Esophagus muscularis mucosa (tissue), 4 donors: ENCODE measurements at regions not wholly inside any gene's neighbourhood (a gene's known extent, or its start where the extent isn't known, plus 50 kb on each side); places are given as distances from the start of the nearest gene placed in this dataset.
A peak's percentile ranks its signal among the peaks of the same experiment; 100 is the strongest.

ENCODE experiments used
- DNase-seq: peaks from one replicate; pipeline ENCODE4 v3.0.0-alpha.2; 2017; ENCODE audit errors: extremely low spot score
- H3K27ac ChIP-seq, 4 donors: fragments of 200-600 bp; sonication (generic); replicated peaks in 1 of 4; 1 replicate in 3 of 4; 2 replicates in 1 of 4; pipeline ENCODE4 v1.5.1; 2016 to 2019; ENCODE audit warnings: mild to moderate bottlenecking in 1 of 4
- H3K27me3 ChIP-seq, 4 donors: fragments of 200-600 bp; sonication (generic); one replicate each; pipeline versions ENCODE4 v1.5.1 to v1.6.0; 2016 to 2019
- H3K36me3 ChIP-seq, 4 donors: fragments of 200-600 bp; sonication (generic); one replicate each; pipeline ENCODE4 v1.5.1; 2016 to 2019
- H3K4me1 ChIP-seq, 4 donors: fragments of 200-600 bp; sonication (generic); one replicate each; pipeline ENCODE4 v1.5.1; 2016 to 2019
- H3K4me3 ChIP-seq, 4 donors: fragments of 200-600 bp; sonication (generic); 1 replicate in 2 of 4; 2 replicates in 2 of 4; pipeline ENCODE4 v1.5.1; 2016 to 2019; ENCODE audit warnings: mild to moderate bottlenecking in 4 of 4, moderate library complexity in 1 of 4
- H3K9me3 ChIP-seq, 4 donors: fragments of 200-600 bp; sonication (generic); 1 replicate in 3 of 4; 2 replicates in 1 of 4; pipeline ENCODE4 v1.5.1; 2016 to 2019
- CTCF ChIP-seq, 3 experiments: fragments of 200-600 bp in 2 of 3; fragments of 450-650 bp in 1 of 3; sonication (generic) in 2 of 3; IDR thresholded peaks; one replicate each; pipeline ENCODE4 v1.5.1; 2017 to 2019; ENCODE audit warnings: antibody characterized with exemption in 3 of 3, mild to moderate bottlenecking in 2 of 3, moderate library complexity in 1 of 3
- EP300 ChIP-seq: sonication (generic); formaldehyde crosslinking; IDR thresholded peaks from one replicate; pipeline ENCODE4 v1.6.1; 2017; ENCODE audit warnings: antibody characterized with exemption
- POLR2A ChIP-seq: fragments of 450-650 bp; IDR thresholded peaks from one replicate; pipeline ENCODE4 v1.6.1; 2017; ENCODE audit warnings: antibody characterized with exemption, moderate library complexity, mild to moderate bottlenecking, low read depth
- POLR2AphosphoS5 ChIP-seq, 2 donors: sonication (generic); formaldehyde crosslinking; IDR thresholded peaks; one replicate each; pipeline ENCODE4 v1.6.1; 2017; ENCODE audit warnings: antibody characterized with exemption in 2 of 2
- WGBS: methylation state at CpG from one replicate; pipeline ENCODE4 v1.1.5; 2018; 5-methylcytosine and 5-hydroxymethylcytosine counted together
- intact Hi-C: fragments of 100-400 bp; cut with DNase I; formaldehyde crosslinking; loops from one replicate; pipeline ENCODE4 v1.15.1; 2023

GRCh38 chr2:195289081-195289480 is 367.9 kb upstream of the SLC39A10 start:
- no peak overlapping the region for H3K27ac ChIP-seq
- no peaks in the 10 kb centered on the region for H3K4me1 ChIP-seq
- no peak for DNase-seq
- peaks cover 0 to 5% (median 0%) of the 10 kb centered on the region in 4 donors for H3K9me3 ChIP-seq
- intact Hi-C loops, result no loop called here
- no peaks in the 10 kb centered on the region for H3K36me3 ChIP-seq
- TF ChIP-seq POLR2AphosphoS5 (IDR thresholded peaks at IDR 0.05), result no peak
- TF ChIP-seq EP300, result no peak
- no peak for TF ChIP-seq POLR2A
- no peak for TF ChIP-seq CTCF (IDR thresholded peaks at IDR 0.05)
- H3K27me3 ChIP-seq, result no peaks in the 10 kb centered on the region
- no peak overlapping the region for H3K4me3 ChIP-seq

GRCh38 chr2:195279840-195280427 is 377.1 kb upstream of the SLC39A10 start:
- no peak overlapping the region for H3K4me3 ChIP-seq
- no peaks in the 10 kb centered on the region for H3K4me1 ChIP-seq
- no peaks in the 10 kb centered on the region for H3K9me3 ChIP-seq
- TF ChIP-seq POLR2AphosphoS5 (IDR thresholded peaks at IDR 0.05) (no peak), CTCF (IDR thresholded peaks at IDR 0.05) (no peak)
- intact Hi-C loops, result no loop called here
- H3K36me3 ChIP-seq, result no peaks in the 10 kb centered on the region
- no peak for DNase-seq
- H3K27me3 ChIP-seq, result no peaks in the 10 kb centered on the region
- H3K27ac ChIP-seq, result no peak overlapping the region
- WGBS, result 33% methylated on average over 1 of the region's 1 CpG

- H3K4me3 ChIP-seq, result peak overlapping the region in 1 of 4 donors; percentile 26
- no peaks in the 10 kb centered on the region for H3K36me3 ChIP-seq
- no peaks in the 10 kb centered on the region for H3K27me3 ChIP-seq
- TF ChIP-seq POLR2AphosphoS5 (IDR thresholded peaks at IDR 0.05) (no peak), CTCF (IDR thresholded peaks at IDR 0.05) (no peak), POLR2A (no peak), EP300 (no peak)
- H3K9me3 ChIP-seq, result no peaks in the 10 kb centered on the region
- no peak overlapping the region for H3K27ac ChIP-seq
- DNase-seq, result no peak
- intact Hi-C loops, result no loop called here
- peaks cover 0 to 14% (median 4%) of the 10 kb centered on the region in 4 donors for H3K4me1 ChIP-seq
- 45% methylated on average over 5 of the region's 5 CpGs for WGBS
Measured at GRCh38 chr2:195270466-195271039, 386.5 kb upstream of the SLC39A10 start.

- no peaks in the 10 kb centered on the region for H3K27me3 ChIP-seq
- no peaks in the 10 kb centered on the region for H3K36me3 ChIP-seq
- no peak for DNase-seq
- TF ChIP-seq POLR2A, result no peak
- no peak for TF ChIP-seq POLR2AphosphoS5 (IDR thresholded peaks at IDR 0.05)
- TF ChIP-seq EP300, result no peak
- TF ChIP-seq CTCF (IDR thresholded peaks at IDR 0.05), result no peak
- intact Hi-C loops, result no loop called here
- no peak overlapping the region for H3K27ac ChIP-seq
- WGBS, result 83% methylated on average over 5 of the region's 6 CpGs
- H3K4me1 ChIP-seq, result peaks cover 0 to 14% (median 4%) of the 10 kb centered on the region in 4 donors
- no peaks in the 10 kb centered on the region for H3K9me3 ChIP-seq
- no peak overlapping the region for H3K4me3 ChIP-seq
Measured at GRCh38 chr2:195269220-195269619, 387.8 kb upstream of the SLC39A10 start.

- 84% methylated on average over 4 of the region's 4 CpGs for WGBS
- no peaks in the 10 kb centered on the region for H3K36me3 ChIP-seq
Measured at GRCh38 chr2:195257979-195258378, 399.0 kb upstream of the SLC39A10 start.

More at GRCh38 chr2:195257979-195258378, 399.0 kb upstream of the SLC39A10 start:
- Histone ChIP-seq H3K4me3 (no peak overlapping the region), H3K9me3 (no peaks in the 10 kb centered on the region), H3K27me3 (no peaks in the 10 kb centered on the region), H3K4me1 (no peaks in the 10 kb centered on the region), H3K27ac (no peak overlapping the region)
- intact Hi-C loops, result no loop called here
- no peak for DNase-seq
- TF ChIP-seq POLR2A (no peak), EP300 (no peak), POLR2AphosphoS5 (IDR thresholded peaks at IDR 0.05) (no peak), CTCF (IDR thresholded peaks at IDR 0.05) (no peak)
